SK-N-SH treated with all-trans-retinoic acid at 6 μM for 48 hours (cell line): ENCODE measurements at regions not wholly inside any gene's neighbourhood (a gene's known extent, or its start where the extent isn't known, plus 50 kb on each side); places are given as distances from the start of the nearest gene placed in this dataset.

ENCODE experiments used
- ATAC-seq: fragments of 200-7000 bp; cut with Tn5 transposase; 3 replicates; pipeline ENCODE4 v1.9.1; 2020; ENCODE audit warnings: mild to moderate bottlenecking, moderate library complexity
- ARNTL ChIP-seq: fragments of 450-650 bp; formaldehyde crosslinking; IDR thresholded peaks from 2 replicates; pipeline ENCODE4 v1.5.0; 2020; ENCODE audit warnings: low read depth, mild to moderate bottlenecking, moderate library complexity, borderline replicate concordance
- BACH2 ChIP-seq: fragments of 250-450 bp; sonication (Bioruptor Pico); IDR thresholded peaks from 2 replicates; pipeline ENCODE4 v1.9.0; 2021; ENCODE audit warnings: mild to moderate bottlenecking, borderline replicate concordance
- CREB5 ChIP-seq: fragments of 250-450 bp; sonication (Bioruptor Pico); IDR thresholded peaks from 2 replicates; pipeline ENCODE4 v1.5.1; 2020; ENCODE audit warnings: low read depth, mild to moderate bottlenecking, moderate library complexity
- CSRNP3 ChIP-seq: fragments of 250-450 bp; sonication (Bioruptor Pico); IDR thresholded peaks from 2 replicates; pipeline ENCODE4 v1.5.1; 2021; ENCODE audit warnings: mild to moderate bottlenecking, moderate library complexity
- ESRRG ChIP-seq: fragments of 250-450 bp; sonication (Bioruptor Pico); IDR thresholded peaks from 2 replicates; pipeline ENCODE4 v1.6.1; 2021; ENCODE audit warnings: mild to moderate bottlenecking
- GLIS3 ChIP-seq: fragments of 250-450 bp; sonication (Bioruptor Pico); IDR thresholded peaks from 2 replicates; pipeline ENCODE4 v1.5.0; 2020; ENCODE audit warnings: mild to moderate bottlenecking, moderate library complexity
- ISL1 ChIP-seq: fragments of 250-450 bp; sonication (Bioruptor Pico); IDR thresholded peaks from 2 replicates; pipeline ENCODE4 v2.1.2; 2022; ENCODE audit warnings: mild to moderate bottlenecking, moderate library complexity
- OSR1 ChIP-seq: fragments of 250-450 bp; sonication (Bioruptor Pico); IDR thresholded peaks from 2 replicates; pipeline ENCODE4 v1.8.0; 2022; ENCODE audit warnings: moderate library complexity, mild to moderate bottlenecking, inconsistent platforms
- PATZ1 ChIP-seq: fragments of 250-450 bp; sonication (Bioruptor Pico); IDR thresholded peaks from 2 replicates; pipeline ENCODE4 v1.8.0; 2020; ENCODE audit warnings: mild to moderate bottlenecking, moderate library complexity, borderline replicate concordance
- PPARA ChIP-seq: fragments of 250-450 bp; sonication (Bioruptor Pico); IDR thresholded peaks from 2 replicates; pipeline ENCODE4 v1.5.0; 2020; ENCODE audit warnings: mild to moderate bottlenecking, borderline replicate concordance
- RARB ChIP-seq: fragments of 250-450 bp; sonication (Bioruptor Pico); IDR thresholded peaks from 2 replicates; pipeline ENCODE4 v1.8.0; 2021; ENCODE audit warnings: mild to moderate bottlenecking, moderate library complexity
- TCF4 ChIP-seq: fragments of 250-450 bp; sonication (Bioruptor Pico); IDR thresholded peaks from 2 replicates; pipeline ENCODE4 v1.8.0; 2021; ENCODE audit warnings: mild to moderate bottlenecking, moderate library complexity, borderline replicate concordance
- TOX ChIP-seq: fragments of 250-450 bp; sonication (Bioruptor Pico); IDR thresholded peaks from 2 replicates; pipeline ENCODE4 v1.8.0; 2021; ENCODE audit warnings: mild to moderate bottlenecking, moderate library complexity, borderline replicate concordance
- ZC3H10 ChIP-seq: fragments of 250-450 bp; sonication (Bioruptor Pico); IDR thresholded peaks from 2 replicates; pipeline ENCODE4 v1.5.1; 2021; ENCODE audit warnings: mild to moderate bottlenecking, moderate library complexity
- ZFP30 ChIP-seq: fragments of 450-650 bp; formaldehyde crosslinking; IDR thresholded peaks from 2 replicates; pipeline ENCODE4 v1.5.0; 2022; ENCODE audit warnings: mild to moderate bottlenecking, moderate library complexity
- ZNF565 ChIP-seq: fragments of 450-650 bp; formaldehyde crosslinking; conservative IDR thresholded peaks from 2 replicates; pipeline ENCODE4 v1.5.0; 2020; ENCODE audit warnings: low read depth, mild to moderate bottlenecking, moderate library complexity
- ZNF70 ChIP-seq: fragments of 450-650 bp; formaldehyde crosslinking; IDR thresholded peaks from 2 replicates; pipeline ENCODE4 v1.5.0; 2020; ENCODE audit warnings: mild to moderate bottlenecking, moderate library complexity
- ZNF8 ChIP-seq: fragments of 450-650 bp; formaldehyde crosslinking; IDR thresholded peaks from 2 replicates; pipeline ENCODE4 v1.5.0; 2020; ENCODE audit warnings: mild to moderate bottlenecking, moderate library complexity
- TF ChIP-seq, protein P1 (sequence below): fragments of 250-450 bp; sonication (Bioruptor Pico); IDR thresholded peaks from 2 replicates; pipeline ENCODE4 v1.8.0; 2021; ENCODE audit warnings: low read depth, mild to moderate bottlenecking, moderate library complexity, borderline replicate concordance
- TF ChIP-seq, protein P2 (sequence below): fragments of 250-450 bp; sonication (Bioruptor Pico); IDR thresholded peaks from 2 replicates; pipeline ENCODE4 v1.5.0; 2020; ENCODE audit warnings: mild to moderate bottlenecking, moderate library complexity

DNA sequence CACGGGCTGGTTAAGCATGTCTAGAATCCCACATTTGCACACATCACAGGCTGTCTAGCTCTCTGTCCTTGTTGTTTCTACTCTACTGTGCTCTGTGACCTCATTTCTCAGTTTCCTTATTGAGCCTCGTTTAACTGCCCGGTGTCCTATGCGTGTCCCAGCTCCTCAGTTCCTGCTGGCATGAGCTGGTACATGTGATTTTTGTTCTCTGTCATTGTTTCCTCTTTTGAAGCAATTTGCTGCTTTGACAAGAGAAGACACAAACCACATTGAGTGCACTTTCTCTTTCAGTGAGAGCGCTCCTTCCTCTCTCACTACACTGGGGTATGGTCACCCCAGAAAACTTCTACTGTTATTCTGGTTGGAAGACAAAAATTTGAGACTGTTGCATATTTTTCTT lies 563.5 kb downstream of the PDCD6IP start (continued):
- no peak for TF ChIP-seq CSRNP3 (CRISPR knock-in tag)
- no peak for TF ChIP-seq PPARA (CRISPR knock-in tag)
- TF ChIP-seq, protein P1, sequence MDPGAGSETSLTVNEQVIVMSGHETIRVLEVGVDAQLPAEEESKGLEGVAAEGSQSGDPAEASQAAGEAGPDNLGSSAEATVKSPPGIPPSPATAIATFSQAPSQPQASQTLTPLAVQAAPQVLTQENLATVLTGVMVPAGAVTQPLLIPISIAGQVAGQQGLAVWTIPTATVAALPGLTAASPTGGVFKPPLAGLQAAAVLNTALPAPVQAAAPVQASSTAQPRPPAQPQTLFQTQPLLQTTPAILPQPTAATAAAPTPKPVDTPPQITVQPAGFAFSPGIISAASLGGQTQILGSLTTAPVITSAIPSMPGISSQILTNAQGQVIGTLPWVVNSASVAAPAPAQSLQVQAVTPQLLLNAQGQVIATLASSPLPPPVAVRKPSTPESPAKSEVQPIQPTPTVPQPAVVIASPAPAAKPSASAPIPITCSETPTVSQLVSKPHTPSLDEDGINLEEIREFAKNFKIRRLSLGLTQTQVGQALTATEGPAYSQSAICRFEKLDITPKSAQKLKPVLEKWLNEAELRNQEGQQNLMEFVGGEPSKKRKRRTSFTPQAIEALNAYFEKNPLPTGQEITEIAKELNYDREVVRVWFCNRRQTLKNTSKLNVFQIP (CRISPR knock-in tag): no peak
- no peak for TF ChIP-seq ISL1
- TF ChIP-seq ESRRG (CRISPR knock-in tag): no peak
- TF ChIP-seq ZC3H10: no peak
- TF ChIP-seq OSR1 (CRISPR knock-in tag): no peak

- no peak for ATAC-seq
These were observed 564.5 kb downstream of the PDCD6IP start for GRCh38 chr3:34362910-34363309.

GRCh38 chr3:34363881-34364280 lies 565.5 kb downstream of the PDCD6IP start:
- no peak for ATAC-seq
- TF ChIP-seq CSRNP3 (CRISPR knock-in tag) (no peak), PPARA (CRISPR knock-in tag) (no peak), ZNF70 (CRISPR knock-in tag) (no peak), ARNTL (CRISPR knock-in tag) (no peak), ISL1 (no peak), ZFP30 (CRISPR knock-in tag) (no peak), BACH2 (CRISPR knock-in tag) (no peak), CREB5 (CRISPR knock-in tag) (no peak), RARB (CRISPR knock-in tag) (no peak), TOX (CRISPR knock-in tag) (no peak), PATZ1 (CRISPR knock-in tag) (no peak)
- TF ChIP-seq, protein P1 (CRISPR knock-in tag): no peak
- TF ChIP-seq, protein P2, sequence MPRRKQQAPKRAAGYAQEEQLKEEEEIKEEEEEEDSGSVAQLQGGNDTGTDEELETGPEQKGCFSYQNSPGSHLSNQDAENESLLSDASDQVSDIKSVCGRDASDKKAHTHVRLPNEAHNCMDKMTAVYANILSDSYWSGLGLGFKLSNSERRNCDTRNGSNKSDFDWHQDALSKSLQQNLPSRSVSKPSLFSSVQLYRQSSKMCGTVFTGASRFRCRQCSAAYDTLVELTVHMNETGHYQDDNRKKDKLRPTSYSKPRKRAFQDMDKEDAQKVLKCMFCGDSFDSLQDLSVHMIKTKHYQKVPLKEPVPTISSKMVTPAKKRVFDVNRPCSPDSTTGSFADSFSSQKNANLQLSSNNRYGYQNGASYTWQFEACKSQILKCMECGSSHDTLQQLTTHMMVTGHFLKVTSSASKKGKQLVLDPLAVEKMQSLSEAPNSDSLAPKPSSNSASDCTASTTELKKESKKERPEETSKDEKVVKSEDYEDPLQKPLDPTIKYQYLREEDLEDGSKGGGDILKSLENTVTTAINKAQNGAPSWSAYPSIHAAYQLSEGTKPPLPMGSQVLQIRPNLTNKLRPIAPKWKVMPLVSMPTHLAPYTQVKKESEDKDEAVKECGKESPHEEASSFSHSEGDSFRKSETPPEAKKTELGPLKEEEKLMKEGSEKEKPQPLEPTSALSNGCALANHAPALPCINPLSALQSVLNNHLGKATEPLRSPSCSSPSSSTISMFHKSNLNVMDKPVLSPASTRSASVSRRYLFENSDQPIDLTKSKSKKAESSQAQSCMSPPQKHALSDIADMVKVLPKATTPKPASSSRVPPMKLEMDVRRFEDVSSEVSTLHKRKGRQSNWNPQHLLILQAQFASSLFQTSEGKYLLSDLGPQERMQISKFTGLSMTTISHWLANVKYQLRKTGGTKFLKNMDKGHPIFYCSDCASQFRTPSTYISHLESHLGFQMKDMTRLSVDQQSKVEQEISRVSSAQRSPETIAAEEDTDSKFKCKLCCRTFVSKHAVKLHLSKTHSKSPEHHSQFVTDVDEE: no peak

More at GRCh38 chr3:34362910-34363309, 564.5 kb downstream of the PDCD6IP start:
- TF ChIP-seq GLIS3 (CRISPR knock-in tag) (no peak), ZNF8 (CRISPR knock-in tag) (no peak), TOX (CRISPR knock-in tag) (no peak), ZNF565 (CRISPR knock-in tag) (no peak), TCF4 (CRISPR knock-in tag) (no peak)
- TF ChIP-seq, protein P2: no peak
